Astrocyte of the spinal cord (primary cell): ENCODE measurements at regions not wholly inside any gene's neighbourhood (a gene's known extent, or its start where the extent isn't known, plus 50 kb on each side); places are given as distances from the start of the nearest gene placed in this dataset.

ENCODE experiments used
- DNase-seq: peaks from one replicate; pipeline ENCODE4 v3.0.0; 2011; ENCODE audit warnings: low read depth, low spot score
- H3K4me3 ChIP-seq: 2 replicates; pipeline ENCODE4 v1.5.1; 2011; ENCODE audit warnings: low read depth, mild to moderate bottlenecking, low read length, moderate library complexity
- in situ Hi-C: cut with HindIII; loops from 2 replicates; pipeline ENCODE4 v1.10.0; 2017; ENCODE audit warnings: low sequenced_read_pairs
- TF ChIP-seq, protein P1 (sequence below): IDR thresholded peaks from 2 replicates; pipeline ENCODE4 v1.5.1; 2012; ENCODE audit warnings: low read depth, mild to moderate bottlenecking, low read length, inconsistent platforms

DNA sequence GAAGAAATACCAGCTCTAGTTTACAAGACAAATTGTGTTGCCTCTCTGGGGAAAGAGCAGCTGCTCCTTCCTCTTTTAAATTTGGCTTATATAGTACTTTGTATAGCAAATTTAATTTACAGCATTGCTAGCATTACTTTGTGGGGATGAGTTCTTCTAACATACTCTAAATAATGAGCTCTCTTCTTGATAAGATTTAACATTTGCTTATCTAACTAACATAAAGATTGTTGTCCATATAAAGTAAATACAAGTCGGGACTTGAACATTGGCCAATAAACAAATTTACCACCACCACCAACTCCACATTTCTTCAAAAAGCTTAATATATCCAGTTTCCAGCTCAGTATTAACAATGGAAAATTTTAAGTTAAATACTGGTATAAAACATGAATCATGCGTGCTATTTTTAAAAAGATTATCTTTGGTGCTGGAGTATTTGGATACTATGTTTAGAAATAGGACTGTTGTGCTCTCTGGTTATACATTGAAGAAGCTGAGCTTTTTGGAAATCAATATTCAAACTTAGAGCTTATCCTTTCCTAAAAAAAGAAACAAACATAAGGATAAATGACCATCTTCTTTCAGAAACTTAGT is 1146.9 kb upstream of the GJE1 start:
- H3K4me3 ChIP-seq, result no peak overlapping the region
- in situ Hi-C loops, result no loop called here
- TF ChIP-seq, protein P1, sequence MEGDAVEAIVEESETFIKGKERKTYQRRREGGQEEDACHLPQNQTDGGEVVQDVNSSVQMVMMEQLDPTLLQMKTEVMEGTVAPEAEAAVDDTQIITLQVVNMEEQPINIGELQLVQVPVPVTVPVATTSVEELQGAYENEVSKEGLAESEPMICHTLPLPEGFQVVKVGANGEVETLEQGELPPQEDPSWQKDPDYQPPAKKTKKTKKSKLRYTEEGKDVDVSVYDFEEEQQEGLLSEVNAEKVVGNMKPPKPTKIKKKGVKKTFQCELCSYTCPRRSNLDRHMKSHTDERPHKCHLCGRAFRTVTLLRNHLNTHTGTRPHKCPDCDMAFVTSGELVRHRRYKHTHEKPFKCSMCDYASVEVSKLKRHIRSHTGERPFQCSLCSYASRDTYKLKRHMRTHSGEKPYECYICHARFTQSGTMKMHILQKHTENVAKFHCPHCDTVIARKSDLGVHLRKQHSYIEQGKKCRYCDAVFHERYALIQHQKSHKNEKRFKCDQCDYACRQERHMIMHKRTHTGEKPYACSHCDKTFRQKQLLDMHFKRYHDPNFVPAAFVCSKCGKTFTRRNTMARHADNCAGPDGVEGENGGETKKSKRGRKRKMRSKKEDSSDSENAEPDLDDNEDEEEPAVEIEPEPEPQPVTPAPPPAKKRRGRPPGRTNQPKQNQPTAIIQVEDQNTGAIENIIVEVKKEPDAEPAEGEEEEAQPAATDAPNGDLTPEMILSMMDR, result no peak
- no peak for DNase-seq

DNA sequence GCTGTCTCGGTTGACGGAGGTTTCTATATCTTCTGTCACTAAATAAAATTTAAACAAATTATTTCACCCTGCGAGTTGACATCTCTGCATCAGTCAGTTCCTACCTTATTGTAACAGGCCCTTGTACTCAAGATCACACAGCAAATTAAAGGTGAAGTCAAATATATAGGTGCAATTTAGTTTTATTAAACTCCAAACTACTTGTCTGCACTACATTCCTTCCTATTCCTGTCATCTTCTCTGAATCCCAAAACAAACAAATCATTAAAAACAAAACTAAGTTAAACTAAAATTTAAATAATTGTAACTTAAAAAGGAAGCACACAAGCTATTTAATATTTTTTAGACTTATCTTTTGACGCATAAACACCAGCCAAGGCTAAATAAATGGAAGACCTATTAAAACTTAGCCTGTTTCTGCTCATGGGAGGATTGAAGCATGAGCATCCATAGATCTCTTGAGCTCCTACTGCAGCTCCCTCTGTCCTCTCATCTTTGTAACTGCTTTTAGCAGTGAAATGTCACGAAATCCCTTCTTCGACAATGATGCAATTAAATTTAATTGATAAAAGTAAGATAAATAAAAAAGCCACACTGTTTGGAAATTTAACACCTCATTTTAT is 1152.3 kb upstream of the GJE1 start:
- DNase-seq, result peak; percentile 38
- TF ChIP-seq, protein P1, result no peak
- in situ Hi-C loops, result no loop called here
- no peak overlapping the region for H3K4me3 ChIP-seq

DNA sequence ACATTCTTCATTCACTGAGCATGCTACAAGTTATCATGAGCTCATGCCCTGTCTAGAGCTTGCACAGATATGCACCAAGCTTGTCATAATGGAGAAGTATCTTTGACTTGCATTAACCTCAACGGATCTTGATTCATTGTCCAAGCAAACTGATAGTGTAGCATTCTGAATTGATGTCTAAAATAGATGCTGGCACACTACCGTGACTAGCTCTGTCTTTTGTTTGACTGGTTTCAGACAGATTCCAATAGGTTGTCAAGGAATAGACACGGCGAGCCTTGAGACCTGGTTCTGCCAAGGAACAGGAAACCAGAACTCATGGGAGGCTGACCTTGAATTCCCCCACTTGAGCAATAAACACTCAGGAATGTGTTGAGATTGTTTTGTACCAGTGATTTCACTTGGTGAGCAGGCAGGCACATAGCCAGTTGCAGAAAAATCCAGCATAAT is 1153.1 kb upstream of the GJE1 start:
- H3K4me3 ChIP-seq, result no peak overlapping the region
- TF ChIP-seq, protein P1, result no peak
- in situ Hi-C loops, result no loop called here
- peak; percentile 92 for DNase-seq

GRCh38 chr6:140977403-140977802 is 1155.3 kb upstream of the GJE1 start:
- DNase-seq, result no peak
- in situ Hi-C loops, result no loop called here
- TF ChIP-seq, protein P1, result no peak
- no peak overlapping the region for H3K4me3 ChIP-seq

DNA sequence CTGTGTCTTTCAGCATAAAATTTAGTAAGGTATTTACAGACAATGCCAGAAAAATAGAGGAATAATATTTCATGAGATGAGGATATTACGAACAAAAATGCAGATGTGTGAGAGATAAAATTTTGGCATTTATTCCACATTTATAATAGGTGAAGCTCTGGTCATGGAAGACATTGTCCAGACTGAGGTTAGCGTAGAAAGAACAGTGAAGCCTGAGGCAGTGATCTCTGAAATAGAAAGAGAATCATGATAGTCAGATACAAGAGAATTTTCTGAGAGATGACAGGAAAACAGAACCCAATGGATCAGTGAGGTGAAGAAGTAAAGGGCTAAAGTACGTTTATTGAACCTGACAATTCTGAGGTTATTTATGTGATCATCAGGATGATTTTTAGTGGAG is 1155.9 kb upstream of the GJE1 start:
- DNase-seq, result no peak
- H3K4me3 ChIP-seq, result no peak overlapping the region
- TF ChIP-seq, protein P1, result no peak
- in situ Hi-C loops, result no loop called here

DNA sequence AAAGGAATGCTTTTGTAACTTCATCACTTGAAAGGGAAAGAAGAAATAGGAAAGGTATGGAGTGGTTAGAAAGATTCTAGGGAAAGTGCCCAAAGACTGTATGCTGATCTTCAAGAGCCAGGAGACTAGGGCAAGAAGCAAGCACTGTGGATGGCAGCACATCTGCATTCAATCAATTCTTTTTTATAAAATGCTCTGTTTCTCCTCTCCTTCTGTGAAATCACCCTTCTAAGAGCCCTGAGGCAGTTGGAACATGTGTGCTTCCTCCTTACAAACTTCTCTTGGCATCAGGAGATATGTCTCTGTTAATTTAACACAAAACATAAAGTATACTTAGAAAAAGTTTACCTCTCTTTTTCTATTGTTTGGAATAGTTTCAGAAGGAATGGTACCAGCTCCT is 1162.2 kb upstream of the GJE1 start:
- TF ChIP-seq, protein P1, result no peak

More for the DNA sequence above, 1162.2 kb upstream of the GJE1 start:
- H3K4me3 ChIP-seq, result no peak overlapping the region
- no peak for DNase-seq
- in situ Hi-C loops, result no loop called here
